GM21528 (cell line): ENCODE measurements at regions not wholly inside any gene's neighbourhood (a gene's known extent, or its start where the extent isn't known, plus 50 kb on each side); places are given as distances from the start of the nearest gene placed in this dataset.
"Not testable (repeated sequence)": the region's sequence is repeated elsewhere in the genome, so short reads cannot be mapped to it uniquely, and the experiment has no call there.

Source experiments
- ATAC-seq: cut with Tn5 transposase; IDR thresholded peaks from one replicate; pipeline ENCODE4 v1.9.1; 2021; ENCODE audit warnings: mild to moderate bottlenecking, moderate library complexity; ENCODE audit not compliant: unreplicated experiment, low FRiP score

DNA sequence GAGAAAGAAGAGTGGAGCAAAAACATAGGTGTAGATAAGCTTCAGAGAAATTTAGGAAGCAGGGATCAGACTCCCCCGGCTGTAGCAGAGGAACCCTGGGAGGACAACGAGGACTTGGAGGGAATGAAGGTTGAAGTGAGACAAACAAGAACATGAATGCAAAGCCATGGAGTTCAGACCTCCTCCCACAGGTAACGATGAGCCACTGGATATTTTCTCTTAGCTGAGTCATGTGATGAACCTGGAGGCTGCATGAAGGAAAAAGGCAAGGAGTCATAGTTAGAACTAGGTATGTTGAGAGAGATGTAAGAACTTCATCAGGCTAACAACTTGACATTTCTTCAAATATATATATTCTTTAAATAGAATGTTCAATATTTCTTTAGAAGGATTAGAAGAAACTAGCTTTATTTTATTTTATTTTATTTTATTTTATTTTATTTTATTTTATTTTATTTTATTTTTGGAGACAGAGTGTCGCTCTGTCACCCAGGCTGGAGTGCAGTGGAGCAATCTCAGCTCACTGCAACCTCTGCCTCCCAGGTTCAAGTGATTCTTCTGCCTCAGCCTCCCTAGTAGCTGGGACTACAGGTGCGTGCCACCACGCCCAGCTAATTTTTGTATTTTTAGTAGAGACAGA is 57.7 kb upstream of the RGS1 start:
- not testable (repeated sequence) for ATAC-seq

DNA sequence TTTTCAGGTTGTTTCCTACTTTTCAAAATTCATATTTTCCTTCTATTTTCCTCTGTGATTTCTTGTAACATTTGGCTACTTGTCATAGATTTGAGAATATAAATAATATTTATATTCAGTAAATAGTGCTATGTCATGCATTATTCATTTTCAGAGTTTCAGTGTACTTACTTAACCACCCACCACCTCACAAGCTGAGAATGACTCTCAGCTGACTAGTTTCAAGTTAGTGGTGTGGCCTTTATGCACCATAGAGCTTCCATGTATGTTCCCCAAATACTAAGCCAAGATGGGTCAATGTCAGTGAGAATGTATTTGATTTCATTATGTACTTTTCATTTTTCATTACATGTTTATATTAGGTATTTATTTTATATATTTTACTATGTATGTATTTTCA is 56.9 kb upstream of the RGS1 start:
- peak; percentile 39 for ATAC-seq

DNA sequence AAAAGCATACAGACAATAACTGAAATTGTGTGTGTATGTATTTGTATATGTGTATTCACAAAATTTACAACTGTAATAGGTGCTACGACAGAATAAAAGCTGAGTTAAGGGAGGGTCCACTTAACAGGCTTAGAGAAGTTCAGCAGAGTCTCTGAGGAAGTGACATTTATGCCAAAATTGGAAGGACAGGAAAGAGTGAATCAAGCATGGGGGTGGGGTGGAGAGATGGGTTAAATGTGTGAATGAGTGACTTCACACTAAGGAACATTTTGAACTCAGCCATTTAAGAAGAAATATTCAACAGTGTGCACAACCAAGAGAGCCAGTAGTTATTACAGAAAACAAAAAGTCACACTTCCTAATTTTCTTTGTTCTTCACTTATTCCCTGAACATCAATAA is 53.8 kb upstream of the RGS1 start:
- ATAC-seq = no peak

DNA sequence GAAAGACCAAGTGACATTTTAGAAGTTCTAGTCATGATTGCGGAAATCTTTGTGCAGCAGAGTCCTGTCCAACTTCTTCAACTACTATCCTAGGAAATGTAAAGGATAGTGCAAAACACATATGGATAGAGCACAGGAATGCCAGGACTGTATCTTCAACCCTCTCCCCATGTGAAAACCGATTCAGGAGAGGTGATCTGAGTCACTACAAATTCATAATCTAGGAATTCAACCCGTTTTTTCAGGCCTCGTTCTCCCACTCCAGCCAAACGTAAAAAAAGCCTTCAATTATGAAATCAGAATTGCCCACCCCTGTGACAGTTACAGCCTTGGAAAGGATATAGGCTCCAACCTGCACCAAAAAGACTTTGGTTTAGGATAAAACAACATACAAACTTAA is 52.9 kb upstream of the RGS1 start:
- ATAC-seq = no peak

DNA sequence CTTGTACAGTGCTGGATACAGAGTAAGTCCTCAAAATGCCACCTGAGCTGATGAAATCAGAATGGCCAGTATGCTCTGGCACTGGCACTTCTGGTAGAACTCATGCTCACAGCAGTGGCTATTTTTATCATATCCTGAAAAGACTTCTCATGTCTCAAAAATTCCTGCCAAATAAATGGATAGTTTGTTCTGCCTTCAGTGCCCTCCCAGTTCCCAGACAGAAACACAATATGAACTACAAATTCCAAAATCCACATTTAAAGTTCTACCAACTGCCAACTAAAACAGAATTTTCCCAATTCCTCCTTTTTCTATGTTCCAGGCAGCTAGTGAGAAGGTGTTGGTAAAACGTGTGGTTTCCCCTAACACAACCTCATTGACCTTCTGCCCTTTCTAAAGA is 51.4 kb upstream of the RGS1 start:
- no peak for ATAC-seq
